GM21515 (cell line): ENCODE measurements at regions not wholly inside any gene's neighbourhood (a gene's known extent, or its start where the extent isn't known, plus 50 kb on each side); places are given as distances from the start of the nearest gene placed in this dataset.

Source experiments
- ATAC-seq: cut with Tn5 transposase; IDR thresholded peaks from one replicate; pipeline ENCODE4 v1.9.1; 2021; ENCODE audit not compliant: unreplicated experiment

GRCh38 chr9:71383308-71383940 lies 262.0 kb upstream of the TRPM3 start:
- no peak for ATAC-seq

- ATAC-seq = no peak
Observed at GRCh38 chr9:71368157-71368556, 246.7 kb upstream of the TRPM3 start.

- ATAC-seq = no peak
Observed at GRCh38 chr9:71364186-71364955, 242.9 kb upstream of the TRPM3 start.

GRCh38 chr9:71363286-71363961 lies 242.0 kb upstream of the TRPM3 start:
- no peak for ATAC-seq

- ATAC-seq = no peak
Observed at GRCh38 chr9:71361357-71361756, 239.9 kb upstream of the TRPM3 start.

- no peak for ATAC-seq
Observed at GRCh38 chr9:71357346-71357745, 235.9 kb upstream of the TRPM3 start.

- no peak for ATAC-seq
Observed at GRCh38 chr9:71355884-71356283, 234.5 kb upstream of the TRPM3 start.

- no peak for ATAC-seq
Observed at GRCh38 chr9:71353720-71354119, 232.3 kb upstream of the TRPM3 start.

- ATAC-seq = no peak
Observed at GRCh38 chr9:71352837-71353236, 231.4 kb upstream of the TRPM3 start.

GRCh38 chr9:71349218-71349617 lies 227.8 kb upstream of the TRPM3 start:
- no peak for ATAC-seq

GRCh38 chr9:71333321-71333720 lies 211.9 kb upstream of the TRPM3 start:
- no peak for ATAC-seq

GRCh38 chr9:71331603-71332002 lies 210.2 kb upstream of the TRPM3 start:
- no peak for ATAC-seq

GRCh38 chr9:71329873-71330272 lies 208.5 kb upstream of the TRPM3 start:
- no peak for ATAC-seq

- ATAC-seq = no peak
Observed at GRCh38 chr9:71326360-71326759, 204.9 kb upstream of the TRPM3 start.

GRCh38 chr9:71323357-71323756 lies 201.9 kb upstream of the TRPM3 start:
- ATAC-seq = no peak

GRCh38 chr9:71322311-71322710 lies 200.9 kb upstream of the TRPM3 start:
- ATAC-seq = no peak

GRCh38 chr9:71308454-71308853 lies 187.0 kb upstream of the TRPM3 start:
- no peak for ATAC-seq

GRCh38 chr9:71306134-71306533 lies 184.7 kb upstream of the TRPM3 start:
- no peak for ATAC-seq

GRCh38 chr9:71303351-71303750 lies 181.9 kb upstream of the TRPM3 start:
- no peak for ATAC-seq

GRCh38 chr9:71302776-71303175 lies 181.4 kb upstream of the TRPM3 start:
- ATAC-seq = peak; percentile 62

GRCh38 chr9:71295928-71296327 lies 174.5 kb upstream of the TRPM3 start:
- no peak for ATAC-seq

GRCh38 chr9:71286146-71286545 lies 164.7 kb upstream of the TRPM3 start:
- no peak for ATAC-seq
